HG02798 (cell line): ENCODE measurements at regions not wholly inside any gene's neighbourhood (a gene's known extent, or its start where the extent isn't known, plus 50 kb on each side); places are given as distances from the start of the nearest gene placed in this dataset.
"Not testable (repeated sequence)": the region's sequence is repeated elsewhere in the genome, so short reads cannot be mapped to it uniquely, and the experiment has no call there.

Experiments
- ATAC-seq: cut with Tn5 transposase; IDR thresholded peaks from one replicate; pipeline ENCODE4 v1.9.1; 2021; ENCODE audit warnings: mild to moderate bottlenecking; ENCODE audit not compliant: unreplicated experiment, poor library complexity

DNA sequence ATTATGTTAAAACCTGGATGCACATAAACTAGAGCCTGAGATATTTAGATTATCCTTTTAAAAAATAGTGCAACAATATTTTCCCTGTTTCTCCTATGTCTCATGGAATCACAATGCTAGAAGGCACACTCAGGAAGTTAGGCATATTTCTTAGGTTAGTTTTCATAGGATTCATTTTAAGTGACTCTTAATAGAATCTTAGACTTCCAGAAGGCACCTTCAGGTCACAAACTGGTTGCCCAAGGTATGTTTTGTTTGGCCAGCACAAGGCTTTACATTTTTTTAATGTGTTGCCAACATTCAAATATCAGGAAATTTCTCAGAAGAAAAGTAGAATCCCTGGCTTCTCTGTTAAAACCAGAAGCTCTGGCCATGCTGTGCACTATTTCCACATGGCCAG, 129.3 kb downstream of the LNPK start:
- no peak for ATAC-seq

DNA sequence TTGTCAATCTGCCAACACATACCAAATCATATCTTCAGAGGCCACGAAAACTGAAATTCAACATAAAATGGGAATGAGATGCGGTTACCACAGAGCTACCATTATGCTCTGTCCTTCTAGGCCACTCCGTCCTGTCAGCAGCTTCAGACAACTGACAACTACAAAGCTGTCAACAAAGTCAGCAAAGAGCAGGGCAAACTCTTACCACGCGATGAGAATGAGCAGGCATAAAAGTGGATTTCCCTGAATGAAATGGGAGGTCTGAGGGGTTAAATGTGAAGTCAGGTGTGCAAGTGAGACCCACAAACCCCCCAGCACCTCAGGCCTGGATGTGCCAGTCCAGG, 130.1 kb downstream of the LNPK start:
- ATAC-seq, result no peak

DNA sequence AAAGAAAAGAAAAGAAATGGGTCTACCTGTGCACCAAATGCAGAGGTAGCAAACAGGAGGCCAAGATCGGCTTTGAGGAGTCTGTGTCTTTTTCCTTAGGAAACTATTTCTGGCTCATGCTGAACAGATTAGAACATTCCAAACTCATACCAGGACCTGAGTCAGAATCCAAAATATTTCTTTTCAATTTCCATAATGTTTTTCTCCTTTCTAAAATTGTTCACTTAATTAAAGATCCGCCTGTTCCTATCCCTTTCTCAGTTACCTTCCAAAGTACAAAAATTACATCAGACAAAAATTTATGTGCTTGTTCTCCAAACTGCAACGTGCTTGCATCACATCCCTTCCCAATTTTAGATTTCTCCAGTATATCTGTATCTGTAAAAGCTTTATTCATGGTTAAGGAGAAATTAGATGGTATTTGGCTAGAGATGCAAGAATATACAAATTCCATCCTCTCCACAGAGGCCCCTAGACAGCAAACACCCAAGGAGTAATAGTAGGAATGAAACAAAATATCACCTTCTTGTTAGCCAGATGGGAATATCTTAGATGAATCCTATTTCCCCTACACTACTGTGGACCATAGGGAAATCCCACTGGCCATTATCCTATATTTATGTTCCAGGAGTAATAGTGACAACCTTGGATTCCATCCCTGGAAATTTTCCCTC, 130.6 kb downstream of the LNPK start:
- no peak for ATAC-seq

DNA sequence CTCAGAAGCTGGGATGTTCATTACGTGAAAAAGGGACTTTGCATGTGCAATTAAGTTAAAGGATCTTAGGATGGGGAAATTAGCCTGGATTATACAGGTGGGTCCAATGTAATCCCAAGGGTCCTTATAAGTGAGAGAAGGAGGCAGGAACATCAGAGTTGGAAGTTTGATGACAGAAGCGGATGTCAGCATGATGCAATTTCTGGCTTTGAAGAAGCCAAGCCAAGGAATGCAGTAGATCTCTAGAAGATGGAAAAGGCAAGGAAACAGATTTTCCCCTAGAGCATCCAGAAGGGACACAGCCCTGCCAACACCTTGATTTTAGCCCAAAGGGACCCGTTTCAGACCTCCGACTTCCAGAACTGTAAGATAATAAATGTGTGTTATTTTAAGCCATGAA, 136.4 kb downstream of the LNPK start:
- ATAC-seq, result no peak

DNA sequence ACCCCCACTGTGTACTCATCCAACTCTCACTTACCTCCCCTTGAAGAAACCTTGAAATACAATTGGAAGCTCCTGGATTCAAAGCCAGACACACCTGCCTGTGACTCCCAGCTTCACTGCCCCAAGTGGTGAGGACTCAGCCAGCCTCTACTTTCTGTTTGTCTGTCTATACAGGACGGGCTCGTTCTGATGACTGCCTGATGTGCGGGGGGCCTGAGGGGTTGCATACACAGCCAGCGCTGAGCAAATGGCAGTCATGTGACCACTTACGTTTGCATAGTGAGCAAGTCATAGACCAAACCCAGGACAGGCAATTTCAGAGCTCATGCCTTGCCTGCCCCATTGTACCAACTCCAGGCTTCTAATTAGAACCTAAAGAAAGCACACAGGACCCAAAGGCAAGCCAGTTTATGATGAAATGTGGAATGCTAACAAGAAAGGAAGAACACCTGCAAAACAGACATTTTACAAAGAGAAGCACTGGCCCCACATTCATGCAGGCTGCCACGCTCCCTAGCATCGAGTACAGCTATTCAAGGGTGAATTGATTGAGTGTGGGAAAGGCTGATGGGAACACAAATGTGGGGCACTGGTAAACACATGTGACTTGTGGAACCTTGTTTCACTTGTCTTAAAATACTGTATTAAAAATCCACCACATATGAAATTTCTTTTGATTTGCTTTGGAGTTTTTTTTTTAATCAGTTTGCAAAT, 137.8 kb downstream of the LNPK start:
- ATAC-seq, result no peak

DNA sequence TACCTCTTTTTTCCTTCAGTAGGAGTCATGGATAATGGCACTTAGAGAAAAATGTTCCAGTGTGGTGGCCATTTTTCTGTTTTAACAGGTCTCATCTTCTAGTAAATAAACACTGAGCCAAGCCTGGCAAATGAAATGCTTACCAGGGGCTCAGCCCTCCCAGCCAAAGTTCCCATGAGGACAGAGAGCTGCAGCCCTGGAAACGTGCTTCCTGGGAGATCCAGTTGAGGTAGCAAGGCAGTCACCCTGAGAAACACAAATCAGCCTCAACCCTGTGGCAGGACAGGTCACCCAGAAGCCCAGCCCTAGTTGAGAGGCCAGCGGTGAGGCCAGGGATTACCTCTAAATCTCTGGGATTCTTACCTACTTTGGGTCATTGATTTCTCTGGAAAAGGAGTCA, 140.1 kb downstream of the LNPK start:
- ATAC-seq, result no peak

DNA sequence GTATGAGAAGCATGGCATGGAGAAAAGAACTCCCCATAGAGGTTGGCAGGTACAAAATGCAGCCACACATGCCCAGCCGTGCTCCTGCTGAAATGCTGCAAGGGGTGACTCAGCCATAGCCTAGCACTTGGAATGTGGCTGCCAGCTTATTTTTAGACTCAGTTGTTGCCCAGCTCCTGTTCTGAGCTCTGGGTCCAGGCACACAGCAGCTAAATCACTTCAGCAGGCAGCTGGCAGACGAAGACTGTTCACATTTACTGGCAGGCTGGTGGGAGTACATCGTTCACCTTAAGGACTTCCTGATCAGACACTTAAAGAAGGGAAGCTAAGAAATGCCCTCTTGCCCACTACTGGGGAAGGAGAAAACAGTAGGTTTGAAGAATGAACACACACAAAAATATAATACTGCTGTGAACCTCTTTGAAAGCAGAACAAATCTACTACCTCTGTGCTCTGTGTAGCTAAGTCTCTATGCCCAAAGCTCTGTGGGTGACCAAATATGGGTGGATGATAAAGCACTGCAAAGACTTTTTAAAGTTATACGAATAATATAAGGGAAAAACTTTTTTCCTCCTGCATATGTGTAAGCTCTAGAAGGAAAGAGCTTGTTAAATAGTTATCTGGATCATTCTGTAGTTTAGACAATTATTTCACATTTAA, 146.1 kb downstream of the LNPK start:
- ATAC-seq, result no peak

DNA sequence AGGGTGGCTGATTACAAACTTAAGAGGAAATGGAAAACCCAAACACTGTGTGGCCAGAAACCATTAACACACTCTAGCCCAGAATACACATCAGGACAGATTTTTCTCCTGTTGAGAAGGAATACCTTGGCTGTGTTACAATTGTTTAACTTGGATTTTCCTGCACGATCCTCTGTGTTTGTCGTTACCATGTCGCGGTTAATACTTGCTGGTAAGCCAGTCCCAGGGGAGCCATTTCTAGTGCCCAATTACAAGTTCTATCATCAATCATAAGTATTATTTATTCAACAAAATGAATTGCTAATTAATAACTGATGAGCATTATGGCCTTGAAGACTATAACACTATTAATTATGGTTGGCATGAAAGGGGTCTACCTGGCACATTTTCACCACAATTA, 146.8 kb downstream of the LNPK start:
- ATAC-seq, result no peak

DNA sequence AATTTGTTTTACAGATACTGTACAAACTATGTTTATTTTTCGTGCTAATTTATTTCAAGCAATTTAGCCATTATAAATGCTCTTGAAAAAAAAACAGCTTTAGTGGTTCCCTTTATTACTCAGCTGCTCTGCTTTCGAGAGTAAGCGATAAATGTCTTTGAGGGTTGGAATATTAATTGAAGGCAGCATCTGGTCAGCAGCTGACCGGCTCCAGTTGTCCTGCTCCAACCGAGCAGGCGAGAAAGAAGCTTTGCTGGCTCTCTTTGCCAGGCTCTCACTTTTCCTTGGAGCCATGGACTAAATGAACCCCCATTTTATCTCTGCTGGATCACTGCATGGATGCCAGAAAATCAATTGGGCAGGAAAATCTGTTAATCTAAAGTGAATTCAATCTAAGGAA, 147.4 kb downstream of the LNPK start:
- no peak for ATAC-seq

DNA sequence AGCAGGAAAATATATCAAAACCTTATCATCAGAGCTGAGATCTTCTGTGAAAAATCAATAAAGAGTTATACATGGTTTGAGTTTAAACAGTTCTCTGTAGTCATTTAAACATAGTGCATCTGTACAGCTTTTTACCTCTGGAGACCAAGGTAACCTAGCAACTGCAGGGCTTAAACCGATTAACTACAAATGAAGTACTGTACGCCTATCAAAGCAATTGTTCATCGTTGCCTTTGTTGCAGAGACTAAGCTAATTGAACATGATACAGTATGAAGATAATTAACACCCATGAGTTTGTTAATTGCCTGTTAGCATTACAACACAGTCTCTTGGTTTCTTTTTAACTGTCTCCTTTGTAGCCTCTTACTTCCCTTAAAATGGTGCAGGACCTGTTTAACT, 147.9 kb downstream of the LNPK start:
- no peak for ATAC-seq

DNA sequence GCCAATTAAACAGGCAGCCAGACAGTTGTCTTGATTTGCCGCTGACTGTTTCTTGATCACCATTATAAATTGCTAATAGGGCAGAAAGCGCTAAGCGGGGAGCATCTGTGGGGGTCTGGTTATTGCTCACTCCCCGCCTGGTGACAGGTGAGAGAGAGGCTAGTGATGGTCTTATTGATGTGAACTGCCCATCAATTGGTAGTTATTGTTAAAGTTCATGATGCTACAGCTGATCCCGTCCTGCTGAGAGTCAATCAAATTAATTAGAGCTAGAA, 148.5 kb downstream of the LNPK start:
- no peak for ATAC-seq

DNA sequence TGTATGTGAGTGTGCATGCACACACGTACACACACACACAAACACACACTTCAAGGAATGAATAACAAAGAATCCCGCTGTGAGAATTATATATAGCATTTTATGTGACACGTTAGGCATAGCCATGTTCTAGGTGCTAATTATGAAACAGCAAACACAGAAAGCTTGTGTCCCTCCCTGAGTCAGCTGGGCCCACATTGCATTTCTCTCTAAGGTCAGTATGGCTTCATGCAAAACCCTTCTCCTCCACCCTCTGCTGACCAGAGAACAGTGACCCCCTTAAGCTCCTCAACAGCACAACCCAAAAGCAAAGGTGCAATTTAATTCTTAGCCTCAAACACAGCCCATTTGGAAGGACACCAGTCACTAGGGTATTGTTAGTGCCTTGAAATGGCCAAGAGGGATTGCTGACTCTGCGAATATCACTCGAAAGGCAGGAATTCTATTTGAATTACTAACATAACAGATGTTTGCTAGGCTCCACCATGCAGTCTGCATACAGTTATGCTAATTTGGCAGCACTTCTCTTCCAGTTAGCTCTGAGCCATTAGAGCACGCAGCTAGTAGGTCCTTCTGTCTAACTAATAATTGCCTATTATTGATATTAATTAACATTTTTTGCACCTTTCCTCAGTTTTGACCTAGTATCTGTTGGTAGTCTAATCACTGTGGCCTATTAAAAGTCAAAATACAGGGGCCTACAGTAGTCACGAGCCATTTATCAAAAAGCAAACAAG, 149.0 kb downstream of the LNPK start:
- no peak for ATAC-seq

DNA sequence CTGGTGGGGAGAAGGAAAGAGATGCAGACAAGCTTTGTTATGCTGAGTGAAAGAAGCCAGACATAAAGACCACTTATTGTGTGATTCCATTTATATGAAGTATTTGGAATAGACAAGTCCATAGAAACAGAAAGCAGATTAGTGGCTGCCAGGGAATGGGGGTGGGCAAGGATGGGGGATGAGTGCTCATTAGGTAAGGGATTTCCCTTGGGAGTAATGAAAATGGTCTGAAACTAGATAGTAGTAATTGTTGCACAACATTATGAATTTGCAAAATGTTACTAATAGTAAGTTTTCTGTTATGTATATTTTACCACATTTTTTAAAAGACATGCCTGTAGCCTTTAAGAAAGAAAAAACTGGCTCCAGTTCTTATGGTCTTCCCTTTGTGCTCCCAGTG, 154.9 kb downstream of the LNPK start:
- no peak for ATAC-seq

DNA sequence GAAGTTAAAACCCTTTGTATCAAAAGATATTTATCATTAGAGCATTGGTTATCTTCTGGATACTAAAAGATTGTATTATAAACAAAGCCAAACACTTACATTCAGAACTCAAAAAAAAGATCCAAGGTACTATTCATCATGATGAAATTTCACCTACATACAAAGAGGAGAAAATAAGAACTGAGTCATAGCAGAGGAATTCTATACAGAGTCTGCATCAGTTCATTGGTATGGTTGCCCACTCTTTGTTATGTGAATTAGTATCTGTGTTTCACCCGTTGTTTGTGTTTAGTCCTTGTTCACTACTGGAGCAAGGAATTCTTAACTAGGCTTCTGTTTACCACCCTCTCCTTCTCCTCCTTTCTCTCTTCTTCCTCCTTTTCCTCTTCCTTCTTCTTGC, 157.9 kb downstream of the LNPK start:
- ATAC-seq, result no peak

DNA sequence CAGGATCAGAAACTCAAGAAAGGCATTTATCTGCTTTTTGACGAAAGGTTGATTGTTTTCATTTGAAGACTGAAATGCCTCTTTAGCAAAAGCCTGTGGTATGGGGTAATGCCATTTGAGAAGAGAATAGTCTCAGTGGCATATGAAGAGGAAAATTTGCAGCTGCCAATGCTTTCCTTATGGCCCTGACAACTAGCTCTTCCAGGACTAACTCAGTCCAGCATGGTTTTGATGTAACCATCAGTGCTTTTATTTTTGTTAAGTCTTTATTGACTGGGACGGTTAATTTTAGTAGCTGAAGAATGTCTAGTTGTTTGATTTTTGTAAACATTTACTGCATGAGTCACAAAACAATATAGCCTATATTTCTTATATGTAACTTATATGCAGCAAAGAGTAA, 158.4 kb downstream of the LNPK start:
- ATAC-seq, result no peak

DNA sequence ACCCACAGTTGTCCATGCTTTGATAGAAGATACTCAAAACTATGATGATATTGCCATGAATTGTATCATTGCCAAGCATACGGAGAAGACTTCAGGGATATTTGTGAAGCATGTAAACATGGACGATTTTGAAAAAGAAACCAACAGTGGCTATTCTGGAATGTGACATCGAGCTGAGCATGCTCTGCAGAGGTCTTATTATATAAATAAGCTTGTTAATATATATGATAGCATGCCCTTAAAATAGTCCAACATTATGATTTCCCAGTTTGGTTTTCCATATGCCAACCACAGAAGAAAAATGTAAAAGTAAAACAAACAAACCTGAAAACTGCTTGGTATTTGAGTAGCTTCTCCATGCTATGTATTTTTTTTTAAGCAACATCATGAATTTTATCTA, 159.1 kb downstream of the LNPK start:
- no peak for ATAC-seq

DNA sequence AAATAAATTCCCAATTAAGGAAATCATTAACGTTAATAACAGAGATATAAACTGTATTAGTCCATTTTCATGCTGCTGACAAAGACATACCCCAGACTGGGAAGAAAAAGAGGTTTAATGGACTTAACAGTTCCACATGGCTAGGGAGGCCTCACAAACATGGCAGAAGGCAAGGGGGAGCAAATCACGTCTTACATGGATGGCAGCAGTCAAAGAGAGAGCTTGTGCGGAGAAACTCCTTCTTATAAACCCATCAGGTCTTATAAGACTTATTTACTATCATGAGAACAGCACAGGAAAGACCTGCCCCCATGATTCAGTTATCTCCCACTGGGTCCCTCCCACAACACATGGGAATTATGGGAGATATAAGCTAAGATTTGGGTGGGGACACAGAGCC, 161.3 kb downstream of the LNPK start:
- ATAC-seq, result not testable (repeated sequence)

DNA sequence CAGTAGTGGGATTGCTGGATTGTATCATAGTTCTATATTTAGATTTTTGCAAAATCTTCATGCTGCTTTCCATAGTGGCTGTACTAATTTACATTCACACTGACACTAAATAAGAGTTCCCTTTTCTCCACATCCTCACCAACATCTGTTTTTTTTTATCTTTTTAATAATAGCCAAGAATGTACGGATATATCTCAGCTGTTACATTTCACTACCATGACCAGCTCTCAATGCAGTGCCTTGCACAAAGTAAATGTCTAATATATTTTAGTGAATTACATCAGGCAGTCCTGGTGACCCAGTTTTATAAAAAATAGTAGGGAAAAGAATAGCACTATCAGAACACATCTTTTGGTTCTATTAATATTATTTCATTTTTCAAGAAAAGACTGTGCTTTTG, 161.8 kb downstream of the LNPK start:
- no peak for ATAC-seq

DNA sequence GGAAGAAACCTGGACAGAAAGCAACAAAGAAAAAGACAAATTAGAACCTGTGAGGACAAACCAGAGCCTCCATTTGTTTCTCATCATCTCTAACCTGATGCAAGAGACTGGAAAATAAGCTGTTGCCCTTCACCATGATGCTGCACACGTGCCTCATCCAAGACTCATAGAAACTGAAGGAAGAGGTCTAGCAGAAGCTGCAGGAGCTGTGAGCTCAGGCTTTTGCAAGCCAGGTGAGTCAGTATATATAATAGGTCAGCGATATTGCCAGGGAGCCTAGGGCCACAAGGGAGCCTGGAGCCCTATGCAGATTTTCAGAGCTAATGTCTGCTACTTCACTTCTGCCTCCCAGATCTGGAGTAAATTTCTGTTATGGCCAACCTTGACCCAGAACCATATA, 163.1 kb downstream of the LNPK start:
- ATAC-seq, result no peak

DNA sequence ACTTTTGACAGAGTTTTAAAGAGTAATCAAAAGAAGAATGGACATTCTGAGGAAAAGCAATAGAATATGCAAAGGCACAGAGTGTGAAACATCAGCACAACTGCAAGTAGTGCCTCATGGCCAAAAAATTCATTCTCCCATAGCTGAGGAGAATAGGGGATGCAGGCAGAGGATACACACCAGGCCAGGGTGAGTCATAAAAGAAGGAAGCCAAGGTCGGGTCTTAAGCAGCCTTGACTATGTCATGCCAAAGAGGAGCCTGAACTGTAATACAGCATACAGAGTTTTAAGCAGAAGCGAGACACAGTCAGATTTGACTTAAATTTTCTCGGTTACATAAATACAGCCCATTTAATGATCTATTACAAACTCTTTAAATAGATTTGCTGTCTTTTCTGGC, 165.0 kb downstream of the LNPK start:
- no peak for ATAC-seq

DNA sequence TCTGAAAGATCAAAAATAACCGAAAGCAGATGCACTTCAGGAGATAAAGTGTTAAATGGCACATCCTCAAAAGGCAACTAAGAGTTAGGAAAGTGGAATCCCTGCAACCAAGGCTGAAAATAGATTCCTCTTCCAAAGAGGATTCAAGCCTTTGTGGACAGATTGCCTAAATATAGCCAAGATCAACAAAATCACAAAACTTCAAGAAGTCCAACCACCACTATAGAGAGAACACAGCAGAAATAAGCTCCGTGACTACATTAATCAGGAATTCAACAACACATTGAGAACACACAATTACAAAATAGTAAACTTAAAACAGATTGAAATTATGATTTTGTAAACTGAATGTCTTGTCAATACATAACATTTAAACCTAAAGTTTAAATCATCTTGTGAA, 165.7 kb downstream of the LNPK start:
- no peak for ATAC-seq

DNA sequence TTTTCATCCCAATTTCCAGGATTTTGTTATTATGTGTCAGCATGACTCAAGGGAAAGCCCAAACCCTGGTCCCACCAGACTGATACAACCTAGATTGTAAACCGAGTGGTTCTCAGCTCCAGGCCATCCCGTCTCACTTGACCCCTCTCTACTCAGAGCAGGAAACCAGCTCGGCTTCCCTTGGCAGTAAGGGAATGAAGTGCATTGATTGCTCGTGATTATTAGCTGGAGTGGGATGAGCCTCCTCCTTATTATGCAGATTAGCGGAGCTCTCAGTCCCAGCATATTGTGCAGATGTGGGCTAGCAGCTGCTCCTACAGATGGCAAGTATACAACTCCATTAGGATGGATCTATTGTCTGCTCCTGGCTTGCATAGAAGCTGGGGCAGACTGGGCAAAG, 167.6 kb downstream of the LNPK start:
- no peak for ATAC-seq
